Esophagus muscularis mucosa (tissue), 4 donors: ENCODE measurements at regions not wholly inside any gene's neighbourhood (a gene's known extent, or its start where the extent isn't known, plus 50 kb on each side); places are given as distances from the start of the nearest gene placed in this dataset.

Experiments
- DNase-seq: peaks from one replicate; pipeline ENCODE4 v3.0.0-alpha.2; 2017; ENCODE audit errors: extremely low spot score
- H3K27ac ChIP-seq, 4 donors: fragments of 200-600 bp; sonication (generic); replicated peaks in 1 of 4; 1 replicate in 3 of 4; 2 replicates in 1 of 4; pipeline ENCODE4 v1.5.1; 2016 to 2019; ENCODE audit warnings: mild to moderate bottlenecking in 1 of 4
- H3K27me3 ChIP-seq, 4 donors: fragments of 200-600 bp; sonication (generic); one replicate each; pipeline versions ENCODE4 v1.5.1 to v1.6.0; 2016 to 2019
- H3K36me3 ChIP-seq, 4 donors: fragments of 200-600 bp; sonication (generic); one replicate each; pipeline ENCODE4 v1.5.1; 2016 to 2019
- H3K4me1 ChIP-seq, 4 donors: fragments of 200-600 bp; sonication (generic); one replicate each; pipeline ENCODE4 v1.5.1; 2016 to 2019
- H3K4me3 ChIP-seq, 4 donors: fragments of 200-600 bp; sonication (generic); 1 replicate in 2 of 4; 2 replicates in 2 of 4; pipeline ENCODE4 v1.5.1; 2016 to 2019; ENCODE audit warnings: mild to moderate bottlenecking in 4 of 4, moderate library complexity in 1 of 4
- H3K9me3 ChIP-seq, 4 donors: fragments of 200-600 bp; sonication (generic); 1 replicate in 3 of 4; 2 replicates in 1 of 4; pipeline ENCODE4 v1.5.1; 2016 to 2019
- EP300 ChIP-seq: sonication (generic); formaldehyde crosslinking; IDR thresholded peaks from one replicate; pipeline ENCODE4 v1.6.1; 2017; ENCODE audit warnings: antibody characterized with exemption
- POLR2A ChIP-seq: fragments of 450-650 bp; IDR thresholded peaks from one replicate; pipeline ENCODE4 v1.6.1; 2017; ENCODE audit warnings: antibody characterized with exemption, moderate library complexity, mild to moderate bottlenecking, low read depth
- POLR2AphosphoS5 ChIP-seq, 2 donors: sonication (generic); formaldehyde crosslinking; IDR thresholded peaks; one replicate each; pipeline ENCODE4 v1.6.1; 2017; ENCODE audit warnings: antibody characterized with exemption in 2 of 2
- WGBS: methylation state at CpG from one replicate; pipeline ENCODE4 v1.1.5; 2018; 5-methylcytosine and 5-hydroxymethylcytosine counted together
- intact Hi-C: fragments of 100-400 bp; cut with DNase I; formaldehyde crosslinking; loops from one replicate; pipeline ENCODE4 v1.15.1; 2023
- TF ChIP-seq, protein P1 (sequence below), 3 experiments: fragments of 200-600 bp in 2 of 3; fragments of 450-650 bp in 1 of 3; sonication (generic) in 2 of 3; IDR thresholded peaks; one replicate each; pipeline ENCODE4 v1.5.1; 2017 to 2019; ENCODE audit warnings: antibody characterized with exemption in 3 of 3, mild to moderate bottlenecking in 2 of 3, moderate library complexity in 1 of 3

DNA sequence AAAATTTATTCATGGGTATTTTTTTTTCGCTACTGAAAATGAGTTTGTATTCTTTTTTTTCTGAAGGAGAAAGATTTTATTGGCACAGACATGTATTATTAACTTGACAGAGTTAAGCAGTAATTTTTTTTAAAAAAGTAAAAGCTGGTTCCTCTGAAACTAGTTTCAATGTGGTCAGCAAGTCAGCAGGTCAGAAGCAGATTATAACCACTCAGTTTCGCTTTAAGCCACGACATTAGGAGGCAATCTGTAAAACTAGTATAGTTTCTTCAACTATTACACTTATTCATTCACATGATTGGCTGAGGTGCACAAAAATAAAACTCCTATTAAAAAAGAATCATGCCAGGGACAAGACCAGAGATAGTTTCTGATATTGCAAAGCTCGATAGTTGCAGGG, 714.2 kb upstream of the PCDH7 start:
- intact Hi-C loops = no loop called here
- Histone ChIP-seq H3K9me3 (peaks cover 0 to 2% (median 0%) of the 10 kb centered on the region in 4 donors), H3K27me3 (no peaks in the 10 kb centered on the region), H3K4me1 (no peaks in the 10 kb centered on the region), H3K36me3 (no peaks in the 10 kb centered on the region), H3K4me3 (no peak overlapping the region), H3K27ac (no peak overlapping the region)
- DNase-seq = no peak
- WGBS = 84% methylated on average over 4 of the region's 4 CpGs
- no peak for TF ChIP-seq POLR2A
- TF ChIP-seq POLR2AphosphoS5 (IDR thresholded peaks at IDR 0.05) = no peak
- TF ChIP-seq, protein P1, sequence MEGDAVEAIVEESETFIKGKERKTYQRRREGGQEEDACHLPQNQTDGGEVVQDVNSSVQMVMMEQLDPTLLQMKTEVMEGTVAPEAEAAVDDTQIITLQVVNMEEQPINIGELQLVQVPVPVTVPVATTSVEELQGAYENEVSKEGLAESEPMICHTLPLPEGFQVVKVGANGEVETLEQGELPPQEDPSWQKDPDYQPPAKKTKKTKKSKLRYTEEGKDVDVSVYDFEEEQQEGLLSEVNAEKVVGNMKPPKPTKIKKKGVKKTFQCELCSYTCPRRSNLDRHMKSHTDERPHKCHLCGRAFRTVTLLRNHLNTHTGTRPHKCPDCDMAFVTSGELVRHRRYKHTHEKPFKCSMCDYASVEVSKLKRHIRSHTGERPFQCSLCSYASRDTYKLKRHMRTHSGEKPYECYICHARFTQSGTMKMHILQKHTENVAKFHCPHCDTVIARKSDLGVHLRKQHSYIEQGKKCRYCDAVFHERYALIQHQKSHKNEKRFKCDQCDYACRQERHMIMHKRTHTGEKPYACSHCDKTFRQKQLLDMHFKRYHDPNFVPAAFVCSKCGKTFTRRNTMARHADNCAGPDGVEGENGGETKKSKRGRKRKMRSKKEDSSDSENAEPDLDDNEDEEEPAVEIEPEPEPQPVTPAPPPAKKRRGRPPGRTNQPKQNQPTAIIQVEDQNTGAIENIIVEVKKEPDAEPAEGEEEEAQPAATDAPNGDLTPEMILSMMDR (IDR thresholded peaks at IDR 0.05) = no peak
- TF ChIP-seq EP300 = no peak

DNA sequence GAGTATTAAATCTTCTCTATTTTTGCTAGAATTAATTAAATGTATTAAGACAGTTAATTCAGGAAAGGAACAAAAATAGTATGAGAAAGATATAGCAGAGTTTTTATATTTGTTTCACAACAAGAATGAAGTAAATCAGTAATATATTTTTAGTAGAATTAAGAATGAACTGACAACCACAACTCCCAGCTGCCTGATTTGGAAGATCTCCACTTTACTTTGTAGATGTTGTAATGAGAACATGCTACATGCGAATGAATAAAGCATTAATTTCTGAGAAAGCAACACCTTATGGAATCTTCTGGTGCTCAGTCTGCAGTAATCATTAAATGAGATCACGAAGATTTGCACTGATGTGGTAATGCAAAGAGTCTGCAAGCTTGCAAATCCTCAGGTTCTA, 695.6 kb upstream of the PCDH7 start:
- no peak overlapping the region for H3K4me3 ChIP-seq
- no peaks in the 10 kb centered on the region for H3K36me3 ChIP-seq
- TF ChIP-seq, protein P1 (IDR thresholded peaks at IDR 0.05) = no peak
- TF ChIP-seq POLR2A = no peak
- no peak for TF ChIP-seq EP300
- TF ChIP-seq POLR2AphosphoS5 (IDR thresholded peaks at IDR 0.05) = no peak
- no peaks in the 10 kb centered on the region for H3K4me1 ChIP-seq
- no peaks in the 10 kb centered on the region for H3K9me3 ChIP-seq
- no peak for DNase-seq
- no peak overlapping the region for H3K27ac ChIP-seq
- no peaks in the 10 kb centered on the region for H3K27me3 ChIP-seq
- intact Hi-C loops = no loop called here
- WGBS = 79% methylated on average over 2 of the region's 2 CpGs

DNA sequence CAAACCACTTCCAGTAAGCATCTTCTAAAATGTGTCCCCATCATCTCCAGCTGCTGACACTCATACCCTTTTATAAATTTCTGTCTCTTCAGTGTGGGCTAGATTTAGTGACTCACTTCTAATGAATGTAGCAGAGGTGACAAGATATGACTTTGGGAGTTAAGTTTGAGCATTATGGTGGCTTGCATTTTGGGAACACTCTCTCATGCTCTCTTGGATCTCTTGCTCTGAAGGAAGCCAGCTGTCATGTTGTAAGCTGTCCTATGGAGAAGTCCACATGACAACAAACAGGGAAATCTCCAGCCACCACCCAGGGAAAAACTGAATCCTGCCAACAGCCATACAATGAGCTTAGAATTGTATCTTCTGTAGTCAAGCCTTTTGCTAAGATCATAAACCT, 691.3 kb upstream of the PCDH7 start:
- Histone ChIP-seq H3K27me3 (no peaks in the 10 kb centered on the region), H3K4me3 (no peak overlapping the region), H3K27ac (no peak overlapping the region), H3K36me3 (no peaks in the 10 kb centered on the region), H3K4me1 (no peaks in the 10 kb centered on the region), H3K9me3 (no peaks in the 10 kb centered on the region)
- TF ChIP-seq POLR2A = no peak
- no peak for TF ChIP-seq EP300
- DNase-seq = no peak
- intact Hi-C loops = no loop called here

DNA sequence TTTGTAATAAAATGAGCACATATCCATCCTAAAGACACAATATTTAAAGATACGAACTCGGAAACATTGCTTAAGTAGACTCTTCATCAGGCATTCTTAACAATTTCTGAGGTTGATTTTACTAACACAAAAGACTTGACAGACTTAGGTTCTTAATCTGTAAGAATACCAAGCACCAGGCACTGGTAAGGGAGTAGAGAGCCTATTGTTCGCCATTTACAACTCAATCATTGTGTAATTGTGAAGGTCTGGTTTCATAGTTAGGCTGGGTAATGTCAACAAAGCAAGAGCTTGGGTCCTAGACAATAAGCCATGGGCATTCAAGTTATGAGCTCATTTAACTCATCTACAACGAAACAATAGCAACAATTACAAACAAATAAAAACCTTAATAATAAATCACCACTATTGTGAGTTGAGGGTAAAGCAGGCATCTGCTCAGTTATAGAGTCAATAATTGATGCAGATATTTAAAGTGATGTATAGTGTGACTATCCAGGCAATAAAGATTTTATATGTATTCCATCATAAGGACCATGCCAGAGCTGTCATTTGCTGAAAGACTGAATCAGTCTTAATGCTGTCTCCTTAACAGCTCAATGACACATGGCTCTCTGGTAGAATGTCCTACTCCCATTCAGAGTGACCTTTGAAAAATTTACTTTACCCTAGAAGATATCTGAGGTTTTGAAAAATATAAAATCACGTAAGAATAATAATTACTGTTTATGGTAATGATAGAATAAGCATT, 664.0 kb upstream of the PCDH7 start:
- TF ChIP-seq, protein P1 (IDR thresholded peaks at IDR 0.05) = no peak
- TF ChIP-seq EP300 (no peak), POLR2AphosphoS5 (IDR thresholded peaks at IDR 0.05) (no peak)
- DNase-seq = no peak
- Histone ChIP-seq H3K9me3 (no peaks in the 10 kb centered on the region), H3K4me1 (no peaks in the 10 kb centered on the region), H3K27me3 (no peaks in the 10 kb centered on the region), H3K36me3 (no peaks in the 10 kb centered on the region), H3K4me3 (no peak overlapping the region), H3K27ac (no peak overlapping the region)
- intact Hi-C loops = no loop called here
- 82% methylated on average over 5 of the region's 5 CpGs for WGBS

DNA sequence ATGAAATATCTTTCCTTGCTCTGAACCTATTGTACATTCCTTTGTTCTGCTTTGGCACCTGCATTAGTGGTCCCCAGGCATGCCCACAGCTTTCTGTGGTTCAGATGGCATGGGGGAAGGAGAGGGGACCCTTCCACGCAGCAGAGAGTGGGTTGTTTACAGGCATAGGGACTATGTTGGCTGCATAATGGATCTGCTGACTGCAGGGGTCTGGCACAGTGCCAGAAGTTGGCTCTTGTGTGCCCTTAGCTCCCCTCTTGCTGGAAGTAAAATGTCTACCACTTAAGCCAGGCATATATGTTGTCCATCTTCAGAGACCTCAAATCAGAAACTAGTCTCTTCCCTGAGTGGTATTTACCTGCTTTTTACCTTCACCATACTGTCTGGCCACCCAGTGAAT, 651.9 kb upstream of the PCDH7 start:
- intact Hi-C loops = no loop called here
- no peak for DNase-seq
- Histone ChIP-seq H3K9me3 (no peaks in the 10 kb centered on the region), H3K27me3 (no peaks in the 10 kb centered on the region), H3K4me1 (no peaks in the 10 kb centered on the region), H3K4me3 (no peak overlapping the region), H3K36me3 (no peaks in the 10 kb centered on the region), H3K27ac (no peak overlapping the region)
- TF ChIP-seq, protein P1 (IDR thresholded peaks at IDR 0.05) = no peak
- 38% methylated on average over 1 of the region's 1 CpG for WGBS
